HG03196 (cell line): ENCODE measurements at regions not wholly inside any gene's neighbourhood (a gene's known extent, or its start where the extent isn't known, plus 50 kb on each side); places are given as distances from the start of the nearest gene placed in this dataset.
"Not testable (repeated sequence)": the region's sequence is repeated elsewhere in the genome, so short reads cannot be mapped to it uniquely, and the experiment has no call there.

ENCODE experiments used
- ATAC-seq: cut with Tn5 transposase; IDR thresholded peaks from one replicate; pipeline ENCODE4 v1.9.1; 2021; ENCODE audit not compliant: unreplicated experiment

- no peak for ATAC-seq
Measured at GRCh38 chr5:120083851-120084542, 380.1 kb upstream of the PRR16 start.

GRCh38 chr5:120084543-120084870 is 379.6 kb upstream of the PRR16 start:
- ATAC-seq, result no peak

GRCh38 chr5:120086081-120086480 is 378.0 kb upstream of the PRR16 start:
- no peak for ATAC-seq

GRCh38 chr5:120088412-120088811 is 375.7 kb upstream of the PRR16 start:
- no peak for ATAC-seq

GRCh38 chr5:120088836-120089235 is 375.3 kb upstream of the PRR16 start:
- ATAC-seq, result no peak

- ATAC-seq, result no peak
Measured at GRCh38 chr5:120091376-120091948, 372.6 kb upstream of the PRR16 start.

- no peak for ATAC-seq
Measured at GRCh38 chr5:120092649-120093048, 371.5 kb upstream of the PRR16 start.

GRCh38 chr5:120093178-120093577 is 370.9 kb upstream of the PRR16 start:
- ATAC-seq, result no peak

- no peak for ATAC-seq
Measured at GRCh38 chr5:120096413-120096812, 367.7 kb upstream of the PRR16 start.

- no peak for ATAC-seq
Measured at GRCh38 chr5:120098426-120098825, 365.7 kb upstream of the PRR16 start.

GRCh38 chr5:120098902-120099535 is 365.1 kb upstream of the PRR16 start:
- no peak for ATAC-seq

- ATAC-seq, result no peak
Measured at GRCh38 chr5:120101771-120102170, 362.3 kb upstream of the PRR16 start.

- no peak for ATAC-seq
Measured at GRCh38 chr5:120103495-120103894, 360.6 kb upstream of the PRR16 start.

GRCh38 chr5:120106912-120107525 is 357.1 kb upstream of the PRR16 start:
- ATAC-seq, result no peak

GRCh38 chr5:120108586-120109248 is 355.4 kb upstream of the PRR16 start:
- no peak for ATAC-seq

GRCh38 chr5:120122703-120123102 is 341.4 kb upstream of the PRR16 start:
- ATAC-seq, result no peak

GRCh38 chr5:120124031-120124430 is 340.1 kb upstream of the PRR16 start:
- no peak for ATAC-seq

GRCh38 chr5:120124961-120125360 is 339.1 kb upstream of the PRR16 start:
- ATAC-seq, result no peak

- not testable (repeated sequence) for ATAC-seq
Measured at GRCh38 chr5:120132347-120132746, 331.8 kb upstream of the PRR16 start.

GRCh38 chr5:120134944-120135343 is 329.2 kb upstream of the PRR16 start:
- no peak for ATAC-seq

- ATAC-seq, result no peak
Measured at GRCh38 chr5:120137582-120137981, 326.5 kb upstream of the PRR16 start.

- no peak for ATAC-seq
Measured at GRCh38 chr5:120139039-120139438, 325.1 kb upstream of the PRR16 start.
